ENCODE measurements at regions not wholly inside any gene's neighbourhood (a gene's known extent, or its start where the extent isn't known, plus 50 kb on each side); places are given as distances from the start of the nearest gene placed in this dataset.

GRCh38 chr16:85250609-85251223 is 138.4 kb upstream of the CIBAR2 start:
- Histone ChIP-seq H3K4ac (ENCODE audit: low read depth, low read length) (no peak overlapping the region), H3K9me3 (ENCODE audit: control insufficient read depth, insufficient read depth, low read length) (no peaks in the 10 kb centered on the region), H3K23ac (ENCODE audit: low read depth, low read length) (no peak overlapping the region), H3K79me1 (ENCODE audit: low read depth in 1 of 2, low read length in 2 of 2) (peaks cover 39 to 90% of the 10 kb centered on the region in 2 experiments), H3K14ac (replicated peaks; ENCODE audit: low read depth, low read length) (no peak overlapping the region), H4K20me1 (ENCODE audit: insufficient read depth, low read length) (peaks cover 81% of the 10 kb centered on the region), H3K9me1 (ENCODE audit: insufficient read depth, low read length) (peaks cover 2% of the 10 kb centered on the region; the same call in 1 of the 2 replicates), H3K56ac (ENCODE audit: extremely low read depth, insufficient read depth, low read length) (no peak overlapping the region), H2BK120ac (ENCODE audit: low read depth, low read length) (no peak overlapping the region), H2AFZ (replicated peaks; ENCODE audit: low read length, poor library complexity) (no peak overlapping the region), H4K5ac (ENCODE audit: low read depth, low read length) (no peak overlapping the region), H2BK20ac (ENCODE audit: low read depth, low read length) (no peak overlapping the region), H2AK5ac (ENCODE audit: low read depth, low read length) (no peak overlapping the region), H3K4me3 (ENCODE audit: insufficient read depth, low read depth, low read length) (no peak overlapping the region), H3K4me1 (ENCODE audit: control insufficient read depth, insufficient read depth, low read length) (peaks cover 12% of the 10 kb centered on the region), H3K27me3 (ENCODE audit: control insufficient read depth, insufficient read depth, low read length) (no peaks in the 10 kb centered on the region), H4K8ac (ENCODE audit: low read depth in 2 of 2, low read length in 2 of 2) (no peak overlapping the region), H2BK5ac (ENCODE audit: low read depth, low read length, poor library complexity, severe bottlenecking) (no peak overlapping the region), H3K9ac (ENCODE audit: low read depth, low read length) (no peak overlapping the region), H2AK9ac (replicated peaks; ENCODE audit: low read depth, low read length, poor library complexity) (no peak overlapping the region), H3K4me2 (ENCODE audit: low read depth, low read length) (no peak overlapping the region), H4K91ac (ENCODE audit: insufficient read depth, low read depth, low read length) (no peak overlapping the region), H2BK15ac (ENCODE audit: low read depth, low read length) (no peak overlapping the region), H3K36me3 (ENCODE audit: control insufficient read depth, insufficient read depth, low read length) (no peaks in the 10 kb centered on the region), H3K27ac (ENCODE audit: insufficient read depth, low read length) (no peak overlapping the region), H3K18ac (ENCODE audit: low read depth, low read length) (no peak overlapping the region)
- in situ Hi-C loops (cut with MboI; ENCODE audit: low sequenced_read_pairs): no loop called here
- 73% methylated on average over 4 of the region's 14 CpGs; no CpG with 5 or more reads in 1 of the 2 experiments for WGBS, 2 experiments (ENCODE audit: extremely low coverage in 2 of 2, insufficient read length in 1 of 2)
- intact Hi-C loops (cut with micrococcal nuclease): no loop called here
- no TSS peak for BruUV-seq (replicated peaks)
- ATAC-seq (ENCODE audit: low read depth): no peak
- POLR2A ChIA-PET (ENCODE audit: unreplicated experiment): no interaction called here
- CTCF ChIA-PET: no interaction called here
- no peak for DNase-seq
- dilution Hi-C loops (cut with HindIII; ENCODE audit: low sequenced_read_pairs, unreplicated experiment): no loop called here
- peak; percentile 60 for TF ChIP-seq CEBPB (IDR thresholded peaks at IDR 0.05; ENCODE audit: low read depth, low read length)
- TF ChIP-seq, protein P1, sequence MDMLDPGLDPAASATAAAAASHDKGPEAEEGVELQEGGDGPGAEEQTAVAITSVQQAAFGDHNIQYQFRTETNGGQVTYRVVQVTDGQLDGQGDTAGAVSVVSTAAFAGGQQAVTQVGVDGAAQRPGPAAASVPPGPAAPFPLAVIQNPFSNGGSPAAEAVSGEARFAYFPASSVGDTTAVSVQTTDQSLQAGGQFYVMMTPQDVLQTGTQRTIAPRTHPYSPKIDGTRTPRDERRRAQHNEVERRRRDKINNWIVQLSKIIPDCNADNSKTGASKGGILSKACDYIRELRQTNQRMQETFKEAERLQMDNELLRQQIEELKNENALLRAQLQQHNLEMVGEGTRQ (IDR thresholded peaks at IDR 0.05; ENCODE audit: low read depth, low read length): no peak

Data from IMR-90 (cell line).